ENCODE measurements at regions not wholly inside any gene's neighbourhood (a gene's known extent, or its start where the extent isn't known, plus 50 kb on each side); places are given as distances from the start of the nearest gene placed in this dataset.
"Not testable (repeated sequence)": the region's sequence is repeated elsewhere in the genome, so short reads cannot be mapped to it uniquely, and the experiment has no call there.

- no peak for DNase-seq
Observed at GRCh38 chr12:89227774-89228173, 124.5 kb downstream of the DUSP6 start.

- DNase-seq, result no peak
Observed at GRCh38 chr12:89225808-89226411, 126.4 kb downstream of the DUSP6 start.

GRCh38 chr12:89225401-89225800, 126.9 kb downstream of the DUSP6 start:
- no peak for DNase-seq

- not testable (repeated sequence) for DNase-seq
Observed at GRCh38 chr12:89222580-89222979, 129.7 kb downstream of the DUSP6 start.

GRCh38 chr12:89217472-89217871, 134.8 kb downstream of the DUSP6 start:
- no peak for DNase-seq

GRCh38 chr12:89216211-89216952, 135.9 kb downstream of the DUSP6 start:
- DNase-seq, result no peak

GRCh38 chr12:89215196-89215595, 137.1 kb downstream of the DUSP6 start:
- DNase-seq, result no peak

GRCh38 chr12:89213747-89214146, 138.6 kb downstream of the DUSP6 start:
- no peak for DNase-seq

- DNase-seq, result no peak
Observed at GRCh38 chr12:89213139-89213538, 139.2 kb downstream of the DUSP6 start.

GRCh38 chr12:89212339-89212771, 139.9 kb downstream of the DUSP6 start:
- DNase-seq, result no peak

GRCh38 chr12:89211456-89211855, 140.8 kb downstream of the DUSP6 start:
- no peak for DNase-seq

GRCh38 chr12:89210277-89210676, 142.0 kb downstream of the DUSP6 start:
- no peak for DNase-seq

- no peak for DNase-seq
Observed at GRCh38 chr12:89208661-89209096, 143.6 kb downstream of the DUSP6 start.

GRCh38 chr12:89206390-89206789, 145.9 kb downstream of the DUSP6 start:
- no peak for DNase-seq

GRCh38 chr12:89205517-89205916, 146.8 kb downstream of the DUSP6 start:
- no peak for DNase-seq

- DNase-seq, result no peak
Observed at GRCh38 chr12:89203144-89203543, 149.2 kb downstream of the DUSP6 start.

- no peak for DNase-seq
Observed at GRCh38 chr12:89200217-89200616, 152.1 kb downstream of the DUSP6 start.

GRCh38 chr12:89195470-89195869, 156.8 kb downstream of the DUSP6 start:
- DNase-seq, result no peak

GRCh38 chr12:89194683-89195082, 157.6 kb downstream of the DUSP6 start:
- no peak for DNase-seq

- DNase-seq, result no peak
Observed at GRCh38 chr12:89192429-89192828, 159.9 kb downstream of the DUSP6 start.

GRCh38 chr12:89191597-89191996, 160.7 kb downstream of the DUSP6 start:
- DNase-seq, result not testable (repeated sequence)

- DNase-seq, result no peak
Observed at GRCh38 chr12:89189448-89189847, 162.9 kb downstream of the DUSP6 start.

GRCh38 chr12:89187507-89187906, 164.8 kb downstream of the DUSP6 start:
- DNase-seq, result no peak

- DNase-seq, result no peak
Observed at GRCh38 chr12:89185889-89186288, 166.4 kb downstream of the DUSP6 start.
